GM18907 (cell line): ENCODE measurements at regions not wholly inside any gene's neighbourhood (a gene's known extent, or its start where the extent isn't known, plus 50 kb on each side); places are given as distances from the start of the nearest gene placed in this dataset.

ENCODE experiments used
- ATAC-seq: cut with Tn5 transposase; IDR thresholded peaks from one replicate; pipeline ENCODE4 v1.9.1; 2021; ENCODE audit warnings: mild to moderate bottlenecking, moderate library complexity; ENCODE audit not compliant: unreplicated experiment

GRCh38 chr11:91872243-91872642 lies 352.4 kb upstream of the FAT3 start:
- no peak for ATAC-seq

- ATAC-seq = no peak
Observed at GRCh38 chr11:91871791-91872190, 352.8 kb upstream of the FAT3 start.

GRCh38 chr11:91871048-91871447 lies 353.6 kb upstream of the FAT3 start:
- ATAC-seq = no peak

- no peak for ATAC-seq
Observed at GRCh38 chr11:91869686-91870085, 354.9 kb upstream of the FAT3 start.

- no peak for ATAC-seq
Observed at GRCh38 chr11:91866642-91867041, 358.0 kb upstream of the FAT3 start.

GRCh38 chr11:91860661-91861060 lies 364.0 kb upstream of the FAT3 start:
- ATAC-seq = no peak

GRCh38 chr11:91859666-91860065 lies 365.0 kb upstream of the FAT3 start:
- no peak for ATAC-seq

GRCh38 chr11:91857179-91857578 lies 367.4 kb upstream of the FAT3 start:
- ATAC-seq = no peak

GRCh38 chr11:91854780-91855179 lies 369.8 kb upstream of the FAT3 start:
- no peak for ATAC-seq

GRCh38 chr11:91854171-91854570 lies 370.4 kb upstream of the FAT3 start:
- no peak for ATAC-seq

- no peak for ATAC-seq
Observed at GRCh38 chr11:91851908-91852307, 372.7 kb upstream of the FAT3 start.

- ATAC-seq = no peak
Observed at GRCh38 chr11:91850533-91851275, 373.9 kb upstream of the FAT3 start.

- no peak for ATAC-seq
Observed at GRCh38 chr11:91850021-91850420, 374.6 kb upstream of the FAT3 start.

GRCh38 chr11:91846649-91847048 lies 378.0 kb upstream of the FAT3 start:
- ATAC-seq = no peak

GRCh38 chr11:91846002-91846401 lies 378.6 kb upstream of the FAT3 start:
- ATAC-seq = no peak

- ATAC-seq = no peak
Observed at GRCh38 chr11:91840640-91841240, 383.9 kb upstream of the FAT3 start.

- ATAC-seq = no peak
Observed at GRCh38 chr11:91837411-91838330, 386.9 kb upstream of the FAT3 start.

- ATAC-seq = no peak
Observed at GRCh38 chr11:91835051-91835560, 389.5 kb upstream of the FAT3 start.

GRCh38 chr11:91828901-91829300 lies 395.7 kb upstream of the FAT3 start:
- ATAC-seq = no peak

- ATAC-seq = no peak
Observed at GRCh38 chr11:91825777-91826176, 398.8 kb upstream of the FAT3 start.

GRCh38 chr11:91823252-91823830 lies 401.3 kb upstream of the FAT3 start:
- no peak for ATAC-seq
